ENCODE measurements at regions not wholly inside any gene's neighbourhood (a gene's known extent, or its start where the extent isn't known, plus 50 kb on each side); places are given as distances from the start of the nearest gene placed in this dataset.

DNA sequence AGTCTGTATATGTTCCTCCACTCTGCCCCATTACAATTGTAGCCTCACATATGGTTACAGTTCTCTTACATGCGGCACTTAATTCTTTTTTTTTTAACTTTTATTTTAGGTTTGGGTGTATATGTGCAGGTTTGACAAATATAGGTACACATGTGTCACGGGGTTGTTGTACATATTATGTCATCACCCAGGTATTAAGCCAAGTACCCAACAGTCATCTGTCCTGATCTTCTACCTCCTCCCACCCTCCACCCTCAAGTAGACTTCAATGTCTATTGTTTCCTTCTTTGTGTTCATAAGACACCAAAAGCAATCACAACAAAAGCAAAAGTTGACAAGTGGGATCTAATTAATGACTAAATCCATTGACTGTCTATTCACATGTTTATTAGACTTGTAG, 144.6 kb upstream of the TP63 start:
- TF ChIP-seq CTCF (conservative IDR thresholded peaks at IDR 0.05; ENCODE audit: low read depth in 2 of 2) (no peak), EZH2 (IDR thresholded peaks at IDR 0.05; ENCODE audit: low read depth, unreplicated experiment) (no peak), EZH2phosphoT487 (IDR thresholded peaks at IDR 0.05; ENCODE audit: unreplicated experiment) (no peak), POLR2AphosphoS5 (IDR thresholded peaks at IDR 0.05; ENCODE audit: low read depth) (no peak)
- TF ChIP-seq, protein P1, sequence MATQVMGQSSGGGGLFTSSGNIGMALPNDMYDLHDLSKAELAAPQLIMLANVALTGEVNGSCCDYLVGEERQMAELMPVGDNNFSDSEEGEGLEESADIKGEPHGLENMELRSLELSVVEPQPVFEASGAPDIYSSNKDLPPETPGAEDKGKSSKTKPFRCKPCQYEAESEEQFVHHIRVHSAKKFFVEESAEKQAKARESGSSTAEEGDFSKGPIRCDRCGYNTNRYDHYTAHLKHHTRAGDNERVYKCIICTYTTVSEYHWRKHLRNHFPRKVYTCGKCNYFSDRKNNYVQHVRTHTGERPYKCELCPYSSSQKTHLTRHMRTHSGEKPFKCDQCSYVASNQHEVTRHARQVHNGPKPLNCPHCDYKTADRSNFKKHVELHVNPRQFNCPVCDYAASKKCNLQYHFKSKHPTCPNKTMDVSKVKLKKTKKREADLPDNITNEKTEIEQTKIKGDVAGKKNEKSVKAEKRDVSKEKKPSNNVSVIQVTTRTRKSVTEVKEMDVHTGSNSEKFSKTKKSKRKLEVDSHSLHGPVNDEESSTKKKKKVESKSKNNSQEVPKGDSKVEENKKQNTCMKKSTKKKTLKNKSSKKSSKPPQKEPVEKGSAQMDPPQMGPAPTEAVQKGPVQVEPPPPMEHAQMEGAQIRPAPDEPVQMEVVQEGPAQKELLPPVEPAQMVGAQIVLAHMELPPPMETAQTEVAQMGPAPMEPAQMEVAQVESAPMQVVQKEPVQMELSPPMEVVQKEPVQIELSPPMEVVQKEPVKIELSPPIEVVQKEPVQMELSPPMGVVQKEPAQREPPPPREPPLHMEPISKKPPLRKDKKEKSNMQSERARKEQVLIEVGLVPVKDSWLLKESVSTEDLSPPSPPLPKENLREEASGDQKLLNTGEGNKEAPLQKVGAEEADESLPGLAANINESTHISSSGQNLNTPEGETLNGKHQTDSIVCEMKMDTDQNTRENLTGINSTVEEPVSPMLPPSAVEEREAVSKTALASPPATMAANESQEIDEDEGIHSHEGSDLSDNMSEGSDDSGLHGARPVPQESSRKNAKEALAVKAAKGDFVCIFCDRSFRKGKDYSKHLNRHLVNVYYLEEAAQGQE (IDR thresholded peaks at IDR 0.05; ENCODE audit: unreplicated experiment), result no peak
